Keratinocyte (primary cell): ENCODE measurements at regions not wholly inside any gene's neighbourhood (a gene's known extent, or its start where the extent isn't known, plus 50 kb on each side); places are given as distances from the start of the nearest gene placed in this dataset.

Experiments
- CTCF ChIP-seq, 3 experiments: IDR thresholded peaks in 1 of 3; conservative IDR thresholded peaks in 1 of 3; optimal IDR thresholded peaks in 1 of 3; 2 replicates in 2 of 3; 3 replicates in 1 of 3; pipeline versions ENCODE3 to v1.5.1; 2011; ENCODE audit warnings: low read length in 3 of 3, mild to moderate bottlenecking in 3 of 3, moderate library complexity in 2 of 3, control low read depth in 1 of 3, inconsistent platforms in 1 of 3; ENCODE audit not compliant: insufficient read depth in 2 of 3; ENCODE audit errors: extremely low read depth in 1 of 3
- EZH2 ChIP-seq: IDR thresholded peaks from one replicate; pipeline ENCODE4 v1.6.1; 2012; ENCODE audit warnings: inconsistent platforms, mild to moderate bottlenecking, low read length, moderate library complexity

GRCh38 chr1:69315416-69315815, 252.3 kb upstream of the LRRC7 start:
- no peak for TF ChIP-seq CTCF (optimal IDR thresholded peaks at IDR 0.05 in 1 of 3, IDR thresholded peaks at IDR 0.05 in 1 of 3, conservative IDR thresholded peaks at IDR 0.05 in 1 of 3; ENCODE audit: extremely low read depth in 1 of 3, insufficient read depth in 2 of 3, low read length in 3 of 3)
- no peak for TF ChIP-seq EZH2
